ENCODE measurements at regions not wholly inside any gene's neighbourhood (a gene's known extent, or its start where the extent isn't known, plus 50 kb on each side); places are given as distances from the start of the nearest gene placed in this dataset.

GRCh38 chr9:95729669-95730368, 145.7 kb upstream of the ERCC6L2 start (continued):
- TF ChIP-seq CHD7 (IDR thresholded peaks at IDR 0.05; ENCODE audit: low read depth, low read length) (no peak), RFX5 (IDR thresholded peaks at IDR 0.05; ENCODE audit: low read depth, low read length) (no peak), ZNF696 (CRISPR knock-in tag; conservative IDR thresholded peaks at IDR 0.05) (no peak)
- TF ChIP-seq, protein P1, sequence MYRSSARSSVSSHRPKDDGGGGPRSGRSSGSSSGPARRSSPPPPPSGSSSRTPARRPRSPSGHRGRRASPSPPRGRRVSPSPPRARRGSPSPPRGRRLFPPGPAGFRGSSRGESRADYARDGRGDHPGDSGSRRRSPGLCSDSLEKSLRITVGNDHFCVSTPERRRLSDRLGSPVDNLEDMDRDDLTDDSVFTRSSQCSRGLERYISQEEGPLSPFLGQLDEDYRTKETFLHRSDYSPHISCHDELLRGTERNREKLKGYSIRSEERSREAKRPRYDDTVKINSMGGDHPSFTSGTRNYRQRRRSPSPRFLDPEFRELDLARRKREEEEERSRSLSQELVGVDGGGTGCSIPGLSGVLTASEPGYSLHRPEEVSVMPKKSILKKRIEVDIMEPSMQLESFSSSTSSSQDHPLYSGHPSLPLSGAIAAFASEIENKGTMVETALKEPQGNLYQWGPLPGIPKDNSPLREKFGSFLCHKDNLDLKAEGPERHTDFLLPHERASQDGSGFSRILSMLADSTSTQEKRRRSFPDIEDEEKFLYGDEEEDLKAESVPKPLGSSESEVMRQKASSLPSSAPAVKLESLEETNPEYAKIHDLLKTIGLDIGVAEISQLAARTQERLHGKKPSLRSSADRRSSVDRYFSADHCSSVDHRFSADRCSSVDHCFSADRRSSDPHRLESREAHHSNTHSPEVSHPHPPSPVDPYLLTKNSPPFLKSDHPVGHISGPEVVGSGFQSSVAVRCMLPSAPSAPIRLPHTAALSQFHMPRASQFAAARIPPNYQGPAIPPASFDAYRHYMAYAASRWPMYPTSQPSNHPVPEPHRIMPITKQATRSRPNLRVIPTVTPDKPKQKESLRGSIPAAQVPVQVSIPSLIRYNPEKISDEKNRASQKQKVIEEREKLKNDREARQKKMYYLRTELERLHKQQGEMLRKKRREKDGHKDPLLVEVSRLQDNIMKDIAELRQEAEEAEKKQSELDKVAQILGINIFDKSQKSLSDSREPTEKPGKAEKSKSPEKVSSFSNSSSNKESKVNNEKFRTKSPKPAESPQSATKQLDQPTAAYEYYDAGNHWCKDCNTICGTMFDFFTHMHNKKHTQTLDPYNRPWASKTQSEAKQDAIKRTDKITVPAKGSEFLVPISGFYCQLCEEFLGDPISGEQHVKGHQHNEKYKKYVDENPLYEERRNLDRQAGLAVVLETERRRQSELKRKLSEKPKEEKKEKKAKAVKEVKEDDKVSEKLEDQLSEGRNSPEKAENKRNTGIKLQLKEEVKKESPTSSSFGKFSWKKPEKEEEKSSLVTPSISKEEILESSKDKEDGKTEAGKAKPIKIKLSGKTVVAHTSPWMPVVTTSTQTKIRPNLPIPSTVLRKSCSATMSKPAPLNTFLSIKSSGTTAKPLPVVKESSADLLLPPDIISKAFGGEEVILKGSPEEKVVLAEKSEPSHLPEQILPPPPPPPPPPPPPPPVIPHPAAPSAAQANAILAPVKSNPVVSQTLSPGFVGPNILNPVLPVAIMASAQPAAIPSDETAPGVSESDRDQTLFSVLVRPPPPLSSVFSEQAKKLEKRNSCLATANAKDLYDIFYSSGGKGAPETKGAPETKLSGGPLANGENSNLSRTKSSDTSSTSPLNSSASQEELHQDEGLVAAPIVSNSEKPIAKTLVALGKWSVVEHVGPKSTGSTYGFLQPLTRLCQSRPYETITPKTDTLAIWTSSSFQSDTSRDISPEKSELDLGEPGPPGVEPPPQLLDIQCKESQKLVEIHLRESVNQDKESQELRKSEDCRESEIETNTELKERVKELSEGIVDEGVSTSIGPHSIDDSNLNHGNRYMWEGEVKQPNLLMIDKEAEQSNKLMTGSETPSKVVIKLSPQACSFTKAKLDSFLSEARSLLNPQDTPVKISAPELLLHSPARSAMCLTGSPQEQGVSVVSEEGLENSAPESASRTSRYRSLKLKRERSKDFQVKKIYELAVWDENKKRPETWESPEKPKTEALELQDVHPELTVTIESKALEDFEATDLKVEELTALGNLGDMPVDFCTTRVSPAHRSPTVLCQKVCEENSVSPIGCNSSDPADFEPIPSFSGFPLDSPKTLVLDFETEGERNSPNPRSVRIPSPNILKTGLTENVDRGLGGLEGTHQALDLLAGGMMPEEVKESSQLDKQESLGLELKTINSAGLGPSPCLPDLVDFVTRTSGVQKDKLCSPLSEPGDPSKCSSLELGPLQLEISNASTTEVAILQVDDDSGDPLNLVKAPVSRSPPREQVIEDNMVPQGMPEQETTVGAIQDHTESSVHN (IDR thresholded peaks at IDR 0.05; ENCODE audit: borderline replicate concordance in 1 of 2, low read depth in 1 of 2) = no peak

Measured in K562 (cell line).